ENCODE measurements at regions not wholly inside any gene's neighbourhood (a gene's known extent, or its start where the extent isn't known, plus 50 kb on each side); places are given as distances from the start of the nearest gene placed in this dataset.

GRCh38 chr5:119840175-119840574 is 210.8 kb downstream of the FAM170A start:
- Histone ChIP-seq H3K27me3 (ENCODE audit: insufficient read depth, low read length) (no peaks in the 10 kb centered on the region), H3K4me1 (ENCODE audit: insufficient read depth, low read length) (no peaks in the 10 kb centered on the region)
- no peak for DNase-seq (ENCODE audit: insufficient read length, low spot score, missing footprints)

DNA sequence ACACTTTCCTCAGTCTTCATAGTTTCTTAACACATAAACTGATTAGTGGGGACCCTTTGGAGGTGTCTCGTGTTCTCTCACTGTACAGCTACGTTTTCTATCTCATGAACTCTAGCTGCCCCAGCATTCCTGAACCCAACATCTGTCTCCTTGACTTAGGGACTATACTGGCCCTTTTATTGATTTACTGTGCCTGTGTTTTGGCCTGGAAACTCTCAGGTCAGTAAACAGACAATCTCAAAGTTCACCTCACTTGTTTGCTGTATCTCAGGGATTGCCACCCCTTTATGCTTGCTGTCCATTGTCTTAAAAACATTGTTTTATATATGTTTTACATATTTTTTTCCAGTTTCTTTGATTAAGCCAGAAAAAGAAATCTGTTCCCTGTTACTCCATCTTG is 222.8 kb downstream of the FAM170A start:
- DNase-seq (ENCODE audit: insufficient read length, low spot score, missing footprints): no peak
- H3K4me3 ChIP-seq (ENCODE audit: insufficient read depth, low read length): no peak overlapping the region
- no peak overlapping the region for H3K4me2 ChIP-seq (ENCODE audit: insufficient read depth, low read length)

More at GRCh38 chr5:119840175-119840574, 210.8 kb downstream of the FAM170A start:
- no peaks in the 10 kb centered on the region for H3K79me2 ChIP-seq (ENCODE audit: insufficient read depth, low read length)
- no peaks in the 10 kb centered on the region for H3K9me3 ChIP-seq (ENCODE audit: low read depth, low read length)
- no peaks in the 10 kb centered on the region for H4K20me1 ChIP-seq (ENCODE audit: insufficient read depth, low read length)
- no peak overlapping the region for H3K4me2 ChIP-seq (ENCODE audit: insufficient read depth, low read length)
- H3K27ac ChIP-seq (ENCODE audit: low read depth, low read length): no peak overlapping the region
- H3K36me3 ChIP-seq (ENCODE audit: insufficient read depth, low read length): no peaks in the 10 kb centered on the region
- no peak overlapping the region for H2AFZ ChIP-seq (ENCODE audit: low read length)
- TF ChIP-seq CTCF (IDR thresholded peaks at IDR 0.05; ENCODE audit: extremely low read depth, low read depth, low read length): no peak
- no peak overlapping the region for H3K4me3 ChIP-seq (ENCODE audit: insufficient read depth, low read length)

GRCh38 chr5:119860463-119860862 is 231.1 kb downstream of the FAM170A start:
- DNase-seq (ENCODE audit: insufficient read length, low spot score, missing footprints): no peak
- H4K20me1 ChIP-seq (ENCODE audit: insufficient read depth, low read length): no peaks in the 10 kb centered on the region
- H3K4me3 ChIP-seq (ENCODE audit: insufficient read depth, low read length): no peak overlapping the region
- no peaks in the 10 kb centered on the region for H3K4me1 ChIP-seq (ENCODE audit: insufficient read depth, low read length)
- no peaks in the 10 kb centered on the region for H3K36me3 ChIP-seq (ENCODE audit: insufficient read depth, low read length)
- H3K27ac ChIP-seq (ENCODE audit: low read depth, low read length): no peak overlapping the region
- H3K4me2 ChIP-seq (ENCODE audit: insufficient read depth, low read length): no peak overlapping the region
- H3K27me3 ChIP-seq (ENCODE audit: insufficient read depth, low read length): no peaks in the 10 kb centered on the region
- no peak for TF ChIP-seq CTCF (IDR thresholded peaks at IDR 0.05; ENCODE audit: extremely low read depth, low read depth, low read length)
- H3K9me3 ChIP-seq (ENCODE audit: low read depth, low read length): no peaks in the 10 kb centered on the region
- no peaks in the 10 kb centered on the region for H3K79me2 ChIP-seq (ENCODE audit: insufficient read depth, low read length)
- no peak overlapping the region for H2AFZ ChIP-seq (ENCODE audit: low read length)

More for the DNA sequence above, 222.8 kb downstream of the FAM170A start:
- Histone ChIP-seq H3K4me1 (ENCODE audit: insufficient read depth, low read length) (no peaks in the 10 kb centered on the region), H3K36me3 (ENCODE audit: insufficient read depth, low read length) (no peaks in the 10 kb centered on the region), H3K9me3 (ENCODE audit: low read depth, low read length) (no peaks in the 10 kb centered on the region), H3K27me3 (ENCODE audit: insufficient read depth, low read length) (no peaks in the 10 kb centered on the region), H3K27ac (ENCODE audit: low read depth, low read length) (no peak overlapping the region), H2AFZ (ENCODE audit: low read length) (no peak overlapping the region), H4K20me1 (ENCODE audit: insufficient read depth, low read length) (no peaks in the 10 kb centered on the region), H3K79me2 (ENCODE audit: insufficient read depth, low read length) (no peaks in the 10 kb centered on the region)
- no peak for TF ChIP-seq CTCF (IDR thresholded peaks at IDR 0.05; ENCODE audit: extremely low read depth, low read depth, low read length)

- no peaks in the 10 kb centered on the region for H4K20me1 ChIP-seq (ENCODE audit: insufficient read depth, low read length)
- H3K27me3 ChIP-seq (ENCODE audit: insufficient read depth, low read length): no peaks in the 10 kb centered on the region
- no peaks in the 10 kb centered on the region for H3K4me1 ChIP-seq (ENCODE audit: insufficient read depth, low read length)
- no peak for DNase-seq (ENCODE audit: insufficient read length, low spot score, missing footprints)
- no peaks in the 10 kb centered on the region for H3K36me3 ChIP-seq (ENCODE audit: insufficient read depth, low read length)
- H3K4me2 ChIP-seq (ENCODE audit: insufficient read depth, low read length): no peak overlapping the region
- no peak overlapping the region for H3K4me3 ChIP-seq (ENCODE audit: insufficient read depth, low read length)
- TF ChIP-seq CTCF (IDR thresholded peaks at IDR 0.05; ENCODE audit: extremely low read depth, low read depth, low read length): no peak
- no peaks in the 10 kb centered on the region for H3K79me2 ChIP-seq (ENCODE audit: insufficient read depth, low read length)
- no peak overlapping the region for H2AFZ ChIP-seq (ENCODE audit: low read length)
- no peaks in the 10 kb centered on the region for H3K9me3 ChIP-seq (ENCODE audit: low read depth, low read length)
- no peak overlapping the region for H3K27ac ChIP-seq (ENCODE audit: low read depth, low read length)
Measured at GRCh38 chr5:119862619-119863018, 233.3 kb downstream of the FAM170A start.
